Left cardiac atrium (tissue), 4 donors: ENCODE measurements at regions not wholly inside any gene's neighbourhood (a gene's known extent, or its start where the extent isn't known, plus 50 kb on each side); places are given as distances from the start of the nearest gene placed in this dataset.

Source experiments
- ATAC-seq, 2 donors: fragments of 200-7000 bp; cut with Tn5 transposase; one replicate each; pipeline ENCODE4 v1.9.1; 2020; ENCODE audit warnings: mild to moderate bottlenecking in 2 of 2, moderate library complexity in 2 of 2
- DNase-seq: peaks from one replicate; pipeline ENCODE4 v3.0.0-alpha.2; 2020
- intact Hi-C, 2 donors: fragments of 100-400 bp; cut with DNase I; formaldehyde crosslinking; loops; one replicate each; pipeline versions ENCODE4 v1.14.1 to v1.15.1; 2022 to 2023
- donor health status: DM: no; HTN: yes; CAD: no.
- donor health status: DM: no; HTN: yes; CAD: no; lungs with severe emphysema.
- donor health status: DM: yes; HTN: yes; CAD: no.
- donor health status: Dilated cardiomyopathy.

- intact Hi-C loops = no loop called here
- ATAC-seq (no peak), DNase-seq (no peak)
Measured at GRCh38 chr4:123288309-123289025, 108.1 kb upstream of the SPRY1 start.

GRCh38 chr4:123291329-123291728, 105.3 kb upstream of the SPRY1 start:
- intact Hi-C loops = no loop called here
- ATAC-seq = no peak
- no peak for DNase-seq

- DNase-seq = no peak
- ATAC-seq = no peak
- intact Hi-C loops = no loop called here
Measured at GRCh38 chr4:123297836-123298235, 98.8 kb upstream of the SPRY1 start.

DNA sequence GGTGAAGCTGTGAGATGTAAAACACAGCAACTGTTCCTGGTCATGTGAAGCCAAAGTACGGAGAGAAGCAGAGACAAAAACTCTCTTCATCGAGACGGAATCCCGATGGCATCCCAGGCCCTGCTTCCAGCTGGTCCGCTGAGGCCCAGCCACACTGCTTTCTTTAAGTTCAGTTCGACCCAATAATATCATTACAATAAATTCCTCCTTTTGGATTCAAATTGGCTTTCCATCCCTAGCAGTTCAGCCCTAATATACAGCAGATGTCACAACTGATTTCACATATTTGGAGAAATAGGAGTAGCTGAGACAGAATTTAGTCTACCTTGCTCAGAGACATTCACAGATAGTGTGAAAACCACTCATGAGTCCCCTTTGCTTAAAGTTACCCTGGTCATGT, 98.3 kb upstream of the SPRY1 start:
- intact Hi-C loops = no loop called here
- DNase-seq (no peak), ATAC-seq (no peak)

- ATAC-seq = peak in 1 of 2 donors; percentile 27
- intact Hi-C loops = no loop called here
Measured at GRCh38 chr4:123298801-123299200, 97.8 kb upstream of the SPRY1 start.

GRCh38 chr4:123299212-123299691, 97.3 kb upstream of the SPRY1 start:
- DNase-seq (no peak), ATAC-seq (peak in 1 of 2 donors; percentile 78)
- intact Hi-C loops = no loop called here

More at GRCh38 chr4:123298801-123299200, 97.8 kb upstream of the SPRY1 start:
- no peak for DNase-seq

- DNase-seq (no peak), ATAC-seq (no peak)
- intact Hi-C loops = no loop called here
Measured at GRCh38 chr4:123300222-123301039, 96.2 kb upstream of the SPRY1 start.

DNA sequence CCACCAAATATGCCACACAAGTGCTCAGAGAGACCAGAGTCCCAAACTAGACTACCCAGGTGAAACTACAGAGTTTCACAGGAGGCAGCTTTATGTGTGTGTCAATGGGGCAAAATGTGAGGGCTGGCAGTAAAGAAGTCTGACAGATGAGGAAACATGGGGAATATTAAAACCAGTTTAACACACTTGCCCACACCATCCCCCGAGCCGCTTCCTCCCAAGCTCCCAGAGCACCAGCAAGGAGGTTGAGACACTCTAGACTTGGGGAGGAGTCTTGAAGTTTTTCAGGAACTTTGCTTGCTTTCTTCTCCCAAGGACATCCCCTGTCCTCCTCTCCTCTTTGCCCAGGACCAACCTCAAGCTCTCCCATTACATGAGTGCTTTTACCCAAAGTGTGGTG, 94.7 kb upstream of the SPRY1 start:
- intact Hi-C loops = no loop called here
- no peak for ATAC-seq
- DNase-seq = no peak

GRCh38 chr4:123304151-123304964, 92.2 kb upstream of the SPRY1 start:
- no peak for DNase-seq
- intact Hi-C loops = no loop called here
- peak; percentile 63 to 80 for ATAC-seq

- intact Hi-C loops = no loop called here
- no peak for DNase-seq
- no peak for ATAC-seq
Measured at GRCh38 chr4:123305736-123306135, 90.9 kb upstream of the SPRY1 start.

DNA sequence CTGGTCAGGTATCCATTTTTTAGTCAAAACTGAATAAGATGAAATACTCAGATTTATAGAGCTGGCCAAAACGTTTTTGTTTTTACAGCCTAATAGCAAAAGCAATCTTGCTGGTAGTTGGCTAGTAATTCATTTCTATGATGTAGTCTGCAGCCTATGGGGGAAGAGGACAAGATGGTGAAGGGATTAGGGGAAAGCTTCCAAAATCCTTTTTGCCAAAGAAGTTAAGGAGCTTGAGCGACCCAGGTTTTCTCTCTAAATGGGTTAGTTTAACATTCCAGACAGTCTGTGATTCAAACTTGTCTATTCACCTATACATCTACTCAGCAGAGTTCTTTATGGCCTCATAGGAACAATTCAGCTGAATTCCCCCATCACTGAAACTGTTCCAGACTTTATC, 89.8 kb upstream of the SPRY1 start:
- DNase-seq = no peak
- no peak for ATAC-seq
- intact Hi-C loops = no loop called here

DNA sequence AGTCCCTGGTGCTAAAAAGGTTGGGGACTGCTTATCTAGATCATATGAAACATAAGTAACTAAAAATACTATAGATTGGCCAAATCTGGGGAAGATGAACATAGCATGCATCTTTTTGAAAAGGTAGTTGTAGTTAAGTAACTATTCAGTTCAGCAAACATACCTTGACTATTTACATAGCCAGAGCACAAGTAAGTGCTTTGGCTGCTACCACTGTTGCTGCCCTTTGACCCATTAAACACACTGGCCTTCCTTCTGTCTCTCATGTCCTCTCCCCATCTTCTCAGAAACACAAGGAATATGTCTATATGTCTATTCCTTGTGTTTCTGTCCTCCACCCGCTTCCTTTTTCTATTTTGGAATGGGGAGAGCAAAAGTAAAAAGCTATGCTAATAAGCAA, 87.9 kb upstream of the SPRY1 start:
- intact Hi-C loops = no loop called here
- ATAC-seq (no peak), DNase-seq (no peak)

- intact Hi-C loops = no loop called here
- ATAC-seq (no peak), DNase-seq (no peak)
Measured at GRCh38 chr4:123312116-123312515, 84.5 kb upstream of the SPRY1 start.

GRCh38 chr4:123312951-123313592, 83.5 kb upstream of the SPRY1 start:
- intact Hi-C loops = no loop called here
- no peak for DNase-seq
- peak in 1 of 2 donors; percentile 41 for ATAC-seq

DNA sequence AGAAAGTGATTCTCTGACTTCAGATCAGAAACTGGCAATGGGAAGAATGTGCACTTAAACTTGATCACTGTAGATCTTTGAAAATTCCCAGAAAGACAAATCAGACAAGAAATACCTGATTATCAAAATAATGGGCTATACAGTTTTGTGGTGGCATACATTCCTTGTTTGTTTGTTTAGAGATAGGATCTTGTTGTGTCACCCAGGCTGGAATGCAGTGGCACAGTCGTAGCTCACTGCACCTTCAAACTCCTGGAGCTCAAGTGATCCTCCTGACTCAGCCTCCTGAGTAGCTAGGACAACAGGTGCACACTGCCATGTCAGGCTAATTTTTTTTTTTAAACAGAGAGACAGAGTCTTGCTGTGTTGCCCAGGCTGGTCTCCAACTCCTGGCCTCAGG, 81.0 kb upstream of the SPRY1 start:
- DNase-seq (no peak), ATAC-seq (no peak)
- intact Hi-C loops = no loop called here

DNA sequence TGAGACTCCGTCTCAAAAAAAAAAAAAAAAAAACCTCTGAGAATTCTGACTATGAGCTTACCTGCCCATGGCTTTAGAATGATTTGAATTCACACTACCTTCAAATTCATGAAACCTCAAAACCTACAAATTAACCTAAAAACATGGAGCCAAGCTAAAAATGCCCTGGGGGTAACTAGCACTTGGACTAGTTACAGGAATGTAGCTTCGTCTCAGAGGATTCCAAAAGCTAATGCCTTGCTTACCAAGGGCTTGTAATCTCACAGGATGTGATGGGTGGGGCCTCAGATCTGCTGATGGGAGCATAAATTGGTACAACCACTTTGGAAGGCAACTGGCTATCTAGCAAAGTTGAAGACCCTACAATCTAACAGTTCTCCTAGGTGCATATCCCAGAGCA, 79.4 kb upstream of the SPRY1 start:
- ATAC-seq (no peak), DNase-seq (no peak)
- intact Hi-C loops = no loop called here

- ATAC-seq (no peak), DNase-seq (no peak)
- intact Hi-C loops = no loop called here
Measured at GRCh38 chr4:123319639-123320038, 77.0 kb upstream of the SPRY1 start.

DNA sequence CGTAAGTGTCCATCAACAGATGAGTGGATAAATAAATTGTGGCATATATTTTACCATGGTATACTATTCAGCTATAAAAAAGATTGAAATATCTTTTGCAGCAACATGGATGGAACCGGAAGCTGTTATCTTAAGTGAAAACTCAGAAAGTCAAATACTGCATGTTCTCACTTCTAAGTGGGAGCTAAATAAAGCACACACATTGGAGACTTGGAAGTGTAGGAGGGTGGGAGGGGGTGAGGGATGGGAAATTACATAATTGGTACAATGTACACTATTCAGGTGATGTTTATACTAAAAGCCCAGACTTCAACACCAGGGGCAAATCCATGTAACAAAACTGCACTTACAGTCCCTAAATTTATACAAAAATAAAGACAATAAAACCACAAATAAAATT, 72.6 kb upstream of the SPRY1 start:
- no peak for ATAC-seq
- intact Hi-C loops = no loop called here
- DNase-seq = no peak

- ATAC-seq = no peak
- intact Hi-C loops = no loop called here
- no peak for DNase-seq
Measured at GRCh38 chr4:123325241-123325681, 71.3 kb upstream of the SPRY1 start.
